HEK293T (cell line): ENCODE measurements at regions not wholly inside any gene's neighbourhood (a gene's known extent, or its start where the extent isn't known, plus 50 kb on each side); places are given as distances from the start of the nearest gene placed in this dataset.

ENCODE experiments used
- ARNT ChIP-seq: fragments of 450-650 bp; IDR thresholded peaks from 2 replicates; pipeline ENCODE4 v1.6.1; 2017; ENCODE audit warnings: mild to moderate bottlenecking
- BHLHE40 ChIP-seq: fragments of 450-650 bp; IDR thresholded peaks from 2 replicates; pipeline ENCODE4 v1.6.1; 2016; ENCODE audit warnings: mild to moderate bottlenecking, moderate library complexity, borderline replicate concordance
- CTBP1 ChIP-seq: fragments of 450-650 bp; IDR thresholded peaks from 2 replicates; pipeline ENCODE4 v1.6.1; 2016; ENCODE audit warnings: borderline replicate concordance
- ELF4 ChIP-seq: fragments of 450-650 bp; IDR thresholded peaks from 2 replicates; pipeline ENCODE4 v1.6.1; 2017; ENCODE audit warnings: antibody characterized with exemption
- FOXA1 ChIP-seq: fragments of 450-650 bp; IDR thresholded peaks from 2 replicates; pipeline ENCODE4 v1.6.1; 2016; ENCODE audit warnings: mild to moderate bottlenecking
- FOXK2 ChIP-seq: fragments of 450-650 bp; IDR thresholded peaks from 2 replicates; pipeline ENCODE4 v1.6.1; 2016; ENCODE audit warnings: mild to moderate bottlenecking
- FOXM1 ChIP-seq: fragments of 450-650 bp; IDR thresholded peaks from 2 replicates; pipeline ENCODE4 v1.6.1; 2017; ENCODE audit warnings: mild to moderate bottlenecking, borderline replicate concordance
- HDGF ChIP-seq: fragments of 450-650 bp; IDR thresholded peaks from 2 replicates; pipeline ENCODE4 v1.6.1; 2017; ENCODE audit warnings: antibody characterized with exemption, borderline replicate concordance
- LEF1 ChIP-seq: fragments of 450-650 bp; IDR thresholded peaks from 2 replicates; pipeline ENCODE4 v1.6.1; 2017; ENCODE audit warnings: mild to moderate bottlenecking, borderline replicate concordance
- PKNOX1 ChIP-seq: fragments of 450-650 bp; IDR thresholded peaks from 2 replicates; pipeline ENCODE4 v1.6.1; 2016
- SP1 ChIP-seq: fragments of 450-650 bp; IDR thresholded peaks from 2 replicates; pipeline ENCODE4 v1.6.1; 2017
- SUZ12 ChIP-seq: fragments of 450-650 bp; IDR thresholded peaks from 2 replicates; pipeline ENCODE4 v1.6.1; 2016; ENCODE audit warnings: mild to moderate bottlenecking
- TARDBP ChIP-seq: fragments of 450-650 bp; IDR thresholded peaks from 2 replicates; pipeline ENCODE4 v1.6.1; 2016
- ZNF384 ChIP-seq: fragments of 450-650 bp; IDR thresholded peaks from 2 replicates; pipeline ENCODE4 v1.6.1; 2016

- TF ChIP-seq SUZ12 (no peak), FOXK2 (no peak), FOXM1 (no peak), SP1 (no peak), BHLHE40 (no peak), FOXA1 (no peak), HDGF (no peak), ZNF384 (no peak), ELF4 (no peak), TARDBP (no peak), CTBP1 (no peak), PKNOX1 (no peak), LEF1 (no peak), ARNT (no peak)
These were observed 60.6 kb upstream of the SYK start for GRCh38 chr9:90741036-90741435.
